ENCODE measurements at regions not wholly inside any gene's neighbourhood (a gene's known extent, or its start where the extent isn't known, plus 50 kb on each side); places are given as distances from the start of the nearest gene placed in this dataset.

DNA sequence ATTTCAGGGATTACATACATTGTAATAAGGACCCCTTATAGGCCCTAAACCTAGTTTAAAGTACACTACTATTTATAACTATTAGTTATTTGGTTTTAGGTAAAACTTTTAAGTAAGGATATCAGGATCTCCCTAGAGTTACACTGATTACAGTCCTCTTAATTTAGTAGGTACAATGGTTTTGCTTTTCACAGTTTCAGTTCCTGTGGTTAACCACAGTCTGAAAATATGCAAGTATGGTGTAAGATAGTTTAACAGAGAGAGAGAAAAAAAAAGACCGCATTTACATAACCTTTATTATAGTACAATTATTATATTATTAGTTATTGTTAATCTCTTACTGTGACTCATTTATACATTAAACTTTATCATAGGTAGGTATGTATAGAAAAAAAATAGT, 725.3 kb upstream of the PTPRD start:
- in situ Hi-C loops (cut with HindIII; ENCODE audit: low pct_ligation_motif_present, low sequenced_read_pairs), result no loop called here
- H3K36me3 ChIP-seq (replicated peaks), result no peaks in the 10 kb centered on the region
- TF ChIP-seq, protein P1, sequence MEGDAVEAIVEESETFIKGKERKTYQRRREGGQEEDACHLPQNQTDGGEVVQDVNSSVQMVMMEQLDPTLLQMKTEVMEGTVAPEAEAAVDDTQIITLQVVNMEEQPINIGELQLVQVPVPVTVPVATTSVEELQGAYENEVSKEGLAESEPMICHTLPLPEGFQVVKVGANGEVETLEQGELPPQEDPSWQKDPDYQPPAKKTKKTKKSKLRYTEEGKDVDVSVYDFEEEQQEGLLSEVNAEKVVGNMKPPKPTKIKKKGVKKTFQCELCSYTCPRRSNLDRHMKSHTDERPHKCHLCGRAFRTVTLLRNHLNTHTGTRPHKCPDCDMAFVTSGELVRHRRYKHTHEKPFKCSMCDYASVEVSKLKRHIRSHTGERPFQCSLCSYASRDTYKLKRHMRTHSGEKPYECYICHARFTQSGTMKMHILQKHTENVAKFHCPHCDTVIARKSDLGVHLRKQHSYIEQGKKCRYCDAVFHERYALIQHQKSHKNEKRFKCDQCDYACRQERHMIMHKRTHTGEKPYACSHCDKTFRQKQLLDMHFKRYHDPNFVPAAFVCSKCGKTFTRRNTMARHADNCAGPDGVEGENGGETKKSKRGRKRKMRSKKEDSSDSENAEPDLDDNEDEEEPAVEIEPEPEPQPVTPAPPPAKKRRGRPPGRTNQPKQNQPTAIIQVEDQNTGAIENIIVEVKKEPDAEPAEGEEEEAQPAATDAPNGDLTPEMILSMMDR (IDR thresholded peaks at IDR 0.05; ENCODE audit: low read depth, low read length, missing control alignments), result no peak
- H3K27ac ChIP-seq, result no peak overlapping the region
- DNase-seq, result no peak
- no peak overlapping the region for H3K4me3 ChIP-seq (ENCODE audit: low read depth, low read length)
- no peaks in the 10 kb centered on the region for H3K27me3 ChIP-seq (replicated peaks)

DNA sequence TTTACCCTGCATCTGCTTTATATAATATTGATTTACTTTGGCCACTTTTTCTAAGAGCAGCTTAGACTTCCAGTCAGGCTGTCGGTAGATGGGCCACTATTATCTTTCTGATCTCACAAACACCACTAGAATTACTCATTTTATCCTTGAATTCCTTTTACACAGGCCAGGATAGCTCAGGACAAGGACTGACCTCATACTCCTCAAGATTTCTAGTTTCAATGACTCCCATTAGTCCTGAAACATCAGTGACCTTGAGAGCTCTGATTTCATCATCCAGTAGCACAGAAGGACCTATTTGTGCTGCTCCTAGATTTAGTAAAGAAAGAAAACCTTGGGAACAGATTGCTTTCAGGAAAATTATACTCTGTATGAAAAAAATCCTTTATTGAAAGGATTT, 727.9 kb upstream of the PTPRD start:
- in situ Hi-C loops (cut with HindIII; ENCODE audit: low pct_ligation_motif_present, low sequenced_read_pairs), result no loop called here
- TF ChIP-seq, protein P1 (IDR thresholded peaks at IDR 0.05; ENCODE audit: low read depth, low read length, missing control alignments), result no peak
- no peaks in the 10 kb centered on the region for H3K27me3 ChIP-seq (replicated peaks)

DNA sequence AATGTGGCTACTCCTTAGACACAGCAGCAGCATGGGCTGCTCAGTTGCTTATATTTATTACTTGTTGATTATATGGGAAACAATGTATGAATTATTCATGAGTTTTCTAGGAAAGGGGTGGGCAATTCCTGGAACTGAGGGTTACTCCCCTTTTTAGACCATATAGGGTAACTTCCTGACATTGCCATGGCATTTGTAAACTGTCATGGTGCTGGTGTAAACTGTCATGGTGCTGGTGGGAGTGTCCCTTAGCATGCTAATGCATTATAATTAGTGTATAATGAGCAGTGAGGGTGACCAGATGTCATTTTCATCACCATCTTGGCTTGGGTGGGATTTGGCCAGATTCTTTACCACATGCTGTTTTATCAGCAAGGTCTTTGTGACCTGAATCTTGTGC, 734.6 kb upstream of the PTPRD start:
- TF ChIP-seq, protein P1 (IDR thresholded peaks at IDR 0.05; ENCODE audit: low read depth, low read length, missing control alignments), result no peak
- no peak overlapping the region for H3K27ac ChIP-seq

More for the DNA sequence above, 727.9 kb upstream of the PTPRD start:
- no peak for DNase-seq
- Histone ChIP-seq H3K4me3 (ENCODE audit: low read depth, low read length) (no peak overlapping the region), H3K36me3 (replicated peaks) (no peaks in the 10 kb centered on the region), H3K27ac (no peak overlapping the region)

DNA sequence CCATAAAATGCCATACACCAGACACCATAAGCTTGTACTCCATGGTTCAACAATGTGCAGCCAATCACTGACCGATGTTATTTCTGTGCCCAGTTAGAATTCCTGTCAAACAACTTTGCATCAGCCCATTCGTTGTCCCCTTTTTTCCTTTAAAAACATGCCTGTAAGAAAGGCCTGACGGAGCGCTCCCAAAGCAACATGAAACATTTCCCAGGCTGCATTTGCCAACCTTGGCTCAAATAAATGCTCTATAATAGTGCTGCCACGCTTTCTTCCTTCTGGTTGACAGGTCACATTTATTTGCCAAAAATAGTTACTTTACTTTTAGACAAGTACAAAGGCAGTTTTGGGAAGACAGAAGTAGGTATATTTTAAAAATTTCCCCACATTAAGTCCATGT, 735.6 kb upstream of the PTPRD start:
- TF ChIP-seq, protein P1 (IDR thresholded peaks at IDR 0.05; ENCODE audit: low read depth, low read length, missing control alignments), result no peak
- Histone ChIP-seq H3K36me3 (replicated peaks) (no peaks in the 10 kb centered on the region), H3K27ac (no peak overlapping the region), H3K27me3 (replicated peaks) (no peaks in the 10 kb centered on the region), H3K4me3 (ENCODE audit: low read depth, low read length) (no peak overlapping the region)
- DNase-seq, result no peak
- in situ Hi-C loops (cut with HindIII; ENCODE audit: low pct_ligation_motif_present, low sequenced_read_pairs), result no loop called here

More for the DNA sequence above, 734.6 kb upstream of the PTPRD start:
- Histone ChIP-seq H3K36me3 (replicated peaks) (no peaks in the 10 kb centered on the region), H3K4me3 (ENCODE audit: low read depth, low read length) (no peak overlapping the region), H3K27me3 (replicated peaks) (no peaks in the 10 kb centered on the region)
- no peak for DNase-seq
- in situ Hi-C loops (cut with HindIII; ENCODE audit: low pct_ligation_motif_present, low sequenced_read_pairs), result no loop called here

DNA sequence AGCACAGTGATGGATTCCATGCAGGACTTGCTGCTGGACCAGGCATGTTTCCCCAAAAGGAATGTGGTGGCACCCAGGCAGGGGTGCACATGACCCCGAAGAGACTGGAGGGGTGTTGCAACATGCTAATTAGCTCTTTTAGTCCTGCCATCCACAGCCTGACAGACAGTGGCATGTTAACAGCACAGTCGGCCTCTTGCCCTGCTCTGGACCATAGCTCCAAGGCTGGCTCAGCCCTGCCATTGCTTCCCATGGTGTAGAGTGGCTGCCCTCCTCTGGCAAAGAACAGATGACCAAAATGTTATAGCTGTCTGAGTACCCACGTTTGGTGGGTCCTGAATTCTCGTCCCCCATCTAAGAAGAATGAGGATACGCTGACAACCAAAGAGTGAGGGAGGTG, 736.4 kb upstream of the PTPRD start:
- Histone ChIP-seq H3K27me3 (replicated peaks) (no peaks in the 10 kb centered on the region), H3K36me3 (replicated peaks) (no peaks in the 10 kb centered on the region), H3K27ac (no peak overlapping the region), H3K4me3 (ENCODE audit: low read depth, low read length) (no peak overlapping the region)
- TF ChIP-seq, protein P1 (IDR thresholded peaks at IDR 0.05; ENCODE audit: low read depth, low read length, missing control alignments), result no peak
- in situ Hi-C loops (cut with HindIII; ENCODE audit: low pct_ligation_motif_present, low sequenced_read_pairs), result no loop called here
- no peak for DNase-seq

DNA sequence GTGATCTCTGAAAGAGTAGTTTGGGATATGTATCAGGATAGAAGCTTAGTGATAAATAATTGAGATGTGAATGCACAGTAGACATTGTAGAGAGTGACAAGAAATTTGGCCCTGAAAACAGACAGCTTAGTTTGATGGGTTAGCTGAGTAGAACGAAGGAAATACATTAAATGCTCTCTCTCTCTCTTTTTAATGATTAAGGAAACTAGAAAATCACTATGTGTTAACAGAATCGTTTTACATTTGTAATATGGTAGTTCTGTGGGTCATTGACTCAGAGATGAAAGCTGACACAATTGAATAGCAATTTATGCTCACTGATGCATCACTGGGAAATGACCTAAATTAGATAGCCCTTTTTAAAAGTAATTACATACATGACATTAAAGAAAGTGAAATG, 739.8 kb upstream of the PTPRD start:
- Histone ChIP-seq H3K36me3 (replicated peaks) (no peaks in the 10 kb centered on the region), H3K4me3 (ENCODE audit: low read depth, low read length) (no peak overlapping the region), H3K27me3 (replicated peaks) (no peaks in the 10 kb centered on the region), H3K27ac (no peak overlapping the region)
- in situ Hi-C loops (cut with HindIII; ENCODE audit: low pct_ligation_motif_present, low sequenced_read_pairs), result no loop called here
- TF ChIP-seq, protein P1 (IDR thresholded peaks at IDR 0.05; ENCODE audit: low read depth, low read length, missing control alignments), result no peak
- DNase-seq, result no peak
